Activated CD4-positive, alpha-beta T cell treated with anti-CD3 and anti-CD28 coated beads, Interleukin-2, Interleukin-6, amounts not matched to agents 100 ng/mL and 50 ng/mL, durations not matched to agents 16 hours and 8 hours (primary cell): ENCODE measurements at regions not wholly inside any gene's neighbourhood (a gene's known extent, or its start where the extent isn't known, plus 50 kb on each side); places are given as distances from the start of the nearest gene placed in this dataset.

Experiments used
- DNase-seq: peaks from one replicate; pipeline ENCODE4 v3.0.0-alpha.2; 2020

GRCh38 chr17:55580596-55581133 is 69.4 kb upstream of the SMIM36 start:
- DNase-seq, result peak; percentile 66

GRCh38 chr17:55577687-55578086 is 66.4 kb upstream of the SMIM36 start:
- DNase-seq, result peak; percentile 52

- DNase-seq, result peak; percentile 56
Observed at GRCh38 chr17:55576996-55577586, 65.8 kb upstream of the SMIM36 start.

- DNase-seq, result no peak
Observed at GRCh38 chr17:55576237-55576995, 65.2 kb upstream of the SMIM36 start.

GRCh38 chr17:55575058-55575636 is 63.9 kb upstream of the SMIM36 start:
- no peak for DNase-seq

- no peak for DNase-seq
Observed at GRCh38 chr17:55572599-55572998, 61.3 kb upstream of the SMIM36 start.

- no peak for DNase-seq
Observed at GRCh38 chr17:55572139-55572538, 60.9 kb upstream of the SMIM36 start.

GRCh38 chr17:55571095-55571494 is 59.8 kb upstream of the SMIM36 start:
- no peak for DNase-seq

- no peak for DNase-seq
Observed at GRCh38 chr17:55570391-55570790, 59.1 kb upstream of the SMIM36 start.

GRCh38 chr17:55567240-55568214 is 56.3 kb upstream of the SMIM36 start:
- DNase-seq, result no peak

GRCh38 chr17:55564081-55564480 is 52.8 kb upstream of the SMIM36 start:
- no peak for DNase-seq

- no peak for DNase-seq
Observed at GRCh38 chr17:55563363-55563762, 52.1 kb upstream of the SMIM36 start.

- DNase-seq, result peak; percentile 26
Observed at GRCh38 chr17:55561973-55562495, 50.8 kb upstream of the SMIM36 start.

- no peak for DNase-seq
Observed at GRCh38 chr17:55561316-55561972, 50.2 kb upstream of the SMIM36 start.
